ENCODE measurements at regions not wholly inside any gene's neighbourhood (a gene's known extent, or its start where the extent isn't known, plus 50 kb on each side); places are given as distances from the start of the nearest gene placed in this dataset.
"Not testable (repeated sequence)": the region's sequence is repeated elsewhere in the genome, so short reads cannot be mapped to it uniquely, and the experiment has no call there.

GRCh38 chr2:18050001-18050400, 171.5 kb downstream of the KCNS3 start:
- DNase-seq (ENCODE audit: extremely low read depth in 1 of 2, low read depth in 1 of 2), result no peak

- no peak for DNase-seq (ENCODE audit: extremely low read depth in 1 of 2, low read depth in 1 of 2)
Observed at GRCh38 chr2:18049325-18049724, 170.9 kb downstream of the KCNS3 start.

GRCh38 chr2:18047896-18048657, 169.6 kb downstream of the KCNS3 start:
- DNase-seq (ENCODE audit: extremely low read depth in 1 of 2, low read depth in 1 of 2), result no peak

- no peak for DNase-seq (ENCODE audit: extremely low read depth in 1 of 2, low read depth in 1 of 2)
Observed at GRCh38 chr2:18047213-18047611, 168.7 kb downstream of the KCNS3 start.

- DNase-seq (ENCODE audit: extremely low read depth in 1 of 2, low read depth in 1 of 2), result no peak
Observed at GRCh38 chr2:18046558-18047212, 168.2 kb downstream of the KCNS3 start.

GRCh38 chr2:18046017-18046416, 167.6 kb downstream of the KCNS3 start:
- DNase-seq (ENCODE audit: extremely low read depth in 1 of 2, low read depth in 1 of 2), result no peak

GRCh38 chr2:18045230-18045629, 166.8 kb downstream of the KCNS3 start:
- no peak for DNase-seq (ENCODE audit: extremely low read depth in 1 of 2, low read depth in 1 of 2)

- not testable (repeated sequence) for DNase-seq (ENCODE audit: extremely low read depth in 1 of 2, low read depth in 1 of 2)
Observed at GRCh38 chr2:18017381-18017780, 138.9 kb downstream of the KCNS3 start.

- no peak for DNase-seq (ENCODE audit: extremely low read depth in 1 of 2, low read depth in 1 of 2)
Observed at GRCh38 chr2:18009891-18010290, 131.4 kb downstream of the KCNS3 start.

- DNase-seq (ENCODE audit: extremely low read depth in 1 of 2, low read depth in 1 of 2), result no peak
Observed at GRCh38 chr2:18005411-18005810, 126.9 kb downstream of the KCNS3 start.

GRCh38 chr2:18001671-18002070, 123.2 kb downstream of the KCNS3 start:
- no peak for DNase-seq (ENCODE audit: extremely low read depth in 1 of 2, low read depth in 1 of 2)

GRCh38 chr2:17996978-17997377, 118.5 kb downstream of the KCNS3 start:
- DNase-seq (ENCODE audit: extremely low read depth in 1 of 2, low read depth in 1 of 2), result no peak

- no peak for DNase-seq (ENCODE audit: extremely low read depth in 1 of 2, low read depth in 1 of 2)
Observed at GRCh38 chr2:17995593-17995992, 117.1 kb downstream of the KCNS3 start.
